ENCODE measurements at regions not wholly inside any gene's neighbourhood (a gene's known extent, or its start where the extent isn't known, plus 50 kb on each side); places are given as distances from the start of the nearest gene placed in this dataset.

DNA sequence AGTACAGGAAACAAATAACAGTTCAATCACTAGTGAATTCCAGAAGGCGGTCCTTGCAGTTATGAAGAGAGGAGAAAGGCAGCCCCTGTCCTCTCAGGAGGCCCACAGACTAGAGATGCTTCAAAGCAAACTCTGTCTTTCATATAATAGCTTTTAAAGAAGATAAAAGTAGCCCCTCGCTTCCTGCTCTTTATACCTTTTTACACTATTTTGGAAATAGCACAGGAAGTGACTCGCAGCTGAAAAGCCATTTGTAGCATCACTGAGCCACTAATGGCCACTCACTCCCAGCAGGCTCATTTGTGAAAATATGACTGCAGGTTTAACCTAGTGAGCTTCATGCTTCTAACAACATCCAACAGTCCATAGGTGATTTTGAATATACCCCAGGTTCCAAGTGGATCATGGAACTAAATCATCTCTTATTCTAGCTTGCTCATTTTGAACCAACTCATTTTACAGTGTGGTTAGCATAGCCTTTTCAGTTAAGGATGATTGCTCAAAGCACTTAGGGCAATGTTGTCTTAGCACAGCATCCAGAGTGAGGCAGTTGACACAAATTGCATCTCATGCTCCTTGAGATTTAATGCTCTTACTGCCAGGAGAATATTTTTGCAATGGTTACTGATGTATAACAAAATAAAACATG, 136.0 kb upstream of the NRSN1 start:
- TF ChIP-seq, protein P1, sequence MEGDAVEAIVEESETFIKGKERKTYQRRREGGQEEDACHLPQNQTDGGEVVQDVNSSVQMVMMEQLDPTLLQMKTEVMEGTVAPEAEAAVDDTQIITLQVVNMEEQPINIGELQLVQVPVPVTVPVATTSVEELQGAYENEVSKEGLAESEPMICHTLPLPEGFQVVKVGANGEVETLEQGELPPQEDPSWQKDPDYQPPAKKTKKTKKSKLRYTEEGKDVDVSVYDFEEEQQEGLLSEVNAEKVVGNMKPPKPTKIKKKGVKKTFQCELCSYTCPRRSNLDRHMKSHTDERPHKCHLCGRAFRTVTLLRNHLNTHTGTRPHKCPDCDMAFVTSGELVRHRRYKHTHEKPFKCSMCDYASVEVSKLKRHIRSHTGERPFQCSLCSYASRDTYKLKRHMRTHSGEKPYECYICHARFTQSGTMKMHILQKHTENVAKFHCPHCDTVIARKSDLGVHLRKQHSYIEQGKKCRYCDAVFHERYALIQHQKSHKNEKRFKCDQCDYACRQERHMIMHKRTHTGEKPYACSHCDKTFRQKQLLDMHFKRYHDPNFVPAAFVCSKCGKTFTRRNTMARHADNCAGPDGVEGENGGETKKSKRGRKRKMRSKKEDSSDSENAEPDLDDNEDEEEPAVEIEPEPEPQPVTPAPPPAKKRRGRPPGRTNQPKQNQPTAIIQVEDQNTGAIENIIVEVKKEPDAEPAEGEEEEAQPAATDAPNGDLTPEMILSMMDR (IDR thresholded peaks at IDR 0.05) = no peak
- TF ChIP-seq POLR2AphosphoS5 (IDR thresholded peaks at IDR 0.05) (no peak), EP300 (IDR thresholded peaks at IDR 0.05) (no peak)
